ENCODE measurements at regions not wholly inside any gene's neighbourhood (a gene's known extent, or its start where the extent isn't known, plus 50 kb on each side); places are given as distances from the start of the nearest gene placed in this dataset.

DNA sequence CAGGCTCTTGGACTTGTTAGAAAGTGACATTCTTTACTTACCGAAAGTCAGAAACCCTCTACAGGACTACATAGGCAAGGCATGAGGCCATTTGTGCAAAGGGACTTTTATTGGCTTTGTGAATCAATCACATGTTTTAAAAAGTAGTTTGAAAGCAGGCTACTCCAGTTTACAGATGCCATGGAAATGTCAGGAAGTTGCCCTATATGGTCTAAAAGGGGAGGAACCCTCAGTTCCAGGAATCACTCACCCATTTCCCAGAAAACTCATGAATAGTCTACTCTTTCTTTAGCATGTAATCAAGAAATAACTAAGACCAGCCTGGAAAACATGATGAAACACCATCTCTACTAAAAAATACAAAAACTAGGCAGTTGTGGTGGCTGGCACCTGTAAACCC lies 51.0 kb upstream of the MKRN3 start:
- FAIRE-seq = no peak

DNA sequence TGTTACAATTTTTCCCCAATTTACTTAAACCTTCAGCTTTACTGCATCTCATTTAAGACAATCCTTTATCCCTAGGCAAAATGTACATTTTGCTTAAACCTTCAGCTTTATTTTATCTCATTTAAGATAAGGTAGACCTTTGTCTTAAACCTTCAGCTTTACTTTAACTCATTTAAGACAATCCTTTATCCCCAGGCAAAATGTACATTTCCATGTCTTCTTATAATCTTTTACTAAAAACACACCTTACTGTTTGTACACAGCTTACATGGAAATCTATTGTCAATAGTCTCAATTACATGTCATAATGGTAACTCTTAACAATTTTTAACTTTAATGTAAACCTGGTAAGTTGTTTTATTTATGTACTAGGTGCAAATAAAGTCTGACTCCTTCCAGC lies 58.7 kb upstream of the MKRN3 start:
- no peak for FAIRE-seq

DNA sequence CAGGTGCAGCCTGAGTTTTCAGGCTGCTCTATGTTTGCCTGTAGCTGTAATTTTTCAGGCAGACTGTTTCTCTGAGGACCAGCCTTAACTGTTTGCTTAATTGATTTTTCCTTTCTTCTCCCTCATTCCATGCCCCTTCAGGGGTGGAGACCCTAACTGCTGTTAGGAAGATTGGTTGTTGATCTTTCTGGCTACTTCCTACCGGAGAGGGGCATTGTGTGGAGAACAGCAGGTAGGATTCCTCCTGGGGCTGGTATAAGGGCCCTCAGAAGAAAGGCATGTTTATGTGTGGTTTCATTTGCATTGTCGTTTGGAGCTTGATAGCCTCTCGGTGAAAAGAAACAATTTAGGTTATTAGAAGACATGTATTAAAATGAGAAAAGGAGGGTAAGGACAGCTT lies 56.9 kb upstream of the GOLGA6L2 start:
- FAIRE-seq = no peak

DNA sequence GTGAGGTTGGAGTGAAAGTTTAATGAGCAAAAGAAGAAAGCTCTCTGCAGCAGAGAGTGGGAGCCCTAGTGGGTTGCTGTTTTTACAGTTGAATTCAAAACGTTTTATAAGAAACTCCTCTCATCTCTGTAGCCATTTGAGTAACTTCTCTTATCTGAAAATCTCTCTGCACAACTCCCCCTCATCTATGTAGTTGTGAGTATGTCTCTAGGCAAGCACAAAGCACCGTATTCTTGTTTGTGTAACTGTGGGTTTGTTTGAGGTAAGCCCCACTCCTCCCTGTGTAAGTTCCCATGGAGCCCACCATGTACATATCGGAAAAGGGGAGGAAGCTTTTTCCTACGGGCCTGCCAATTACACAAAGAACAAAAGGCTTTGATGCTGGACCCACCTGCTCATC lies 56.5 kb upstream of the GOLGA6L2 start:
- no peak for FAIRE-seq

DNA sequence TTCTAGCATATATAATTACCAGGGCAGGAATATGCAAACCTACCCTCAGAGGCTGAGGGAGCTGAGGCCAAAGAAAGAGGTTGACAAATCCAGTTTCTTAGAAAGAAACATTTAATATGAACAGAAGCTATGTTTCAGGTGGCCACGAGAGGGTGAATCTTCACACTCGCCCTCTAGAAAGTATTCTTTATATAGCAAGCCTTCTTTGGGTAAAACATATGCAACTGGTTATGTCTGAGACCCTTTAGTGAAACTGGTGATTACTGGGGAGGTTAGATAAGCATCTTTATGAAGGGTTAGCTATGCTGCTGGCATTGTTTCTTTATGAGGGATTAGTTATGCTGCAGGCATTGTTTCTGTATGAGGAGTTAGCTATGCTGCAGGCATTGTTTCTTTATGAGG lies 50.7 kb upstream of the GOLGA6L2 start:
- peak; percentile 41 for FAIRE-seq

Data from TTC549 (cell line).